NCI-H345 treated with DMSO at 0.1 percent for 48 hours (cell line): ENCODE measurements at regions not wholly inside any gene's neighbourhood (a gene's known extent, or its start where the extent isn't known, plus 50 kb on each side); places are given as distances from the start of the nearest gene placed in this dataset.

Source experiments
- DNase-seq: peaks from one replicate; lab custom pipeline; 2025; ENCODE audit not compliant: unreplicated experiment; lab: John Stamatoyannopoulos, UW

- DNase-seq: no peak
These were observed 367.9 kb downstream of the ZIC4 start for GRCh38 chr3:147038481-147038880.

GRCh38 chr3:147034359-147034758 is 372.0 kb downstream of the ZIC4 start:
- no peak for DNase-seq

- DNase-seq: no peak
These were observed 376.1 kb downstream of the ZIC4 start for GRCh38 chr3:147030274-147030673.

- DNase-seq: no peak
These were observed 391.0 kb downstream of the ZIC4 start for GRCh38 chr3:147015334-147015733.

GRCh38 chr3:147008886-147009285 is 397.5 kb downstream of the ZIC4 start:
- no peak for DNase-seq

- no peak for DNase-seq
These were observed 397.9 kb downstream of the ZIC4 start for GRCh38 chr3:147008458-147008857.

- no peak for DNase-seq
These were observed 398.6 kb downstream of the ZIC4 start for GRCh38 chr3:147007736-147008245.

- DNase-seq: no peak
These were observed 397.6 kb upstream of the PLSCR5 start for GRCh38 chr3:147002721-147003120.

- DNase-seq: no peak
These were observed 395.1 kb upstream of the PLSCR5 start for GRCh38 chr3:147000274-147000673.

GRCh38 chr3:146991907-146992306 is 386.8 kb upstream of the PLSCR5 start:
- no peak for DNase-seq

GRCh38 chr3:146975476-146975875 is 370.3 kb upstream of the PLSCR5 start:
- no peak for DNase-seq

- no peak for DNase-seq
These were observed 369.9 kb upstream of the PLSCR5 start for GRCh38 chr3:146975032-146975431.

- DNase-seq: no peak
These were observed 368.9 kb upstream of the PLSCR5 start for GRCh38 chr3:146974001-146974400.

GRCh38 chr3:146972726-146973125 is 367.6 kb upstream of the PLSCR5 start:
- no peak for DNase-seq

GRCh38 chr3:146970236-146970635 is 365.1 kb upstream of the PLSCR5 start:
- no peak for DNase-seq

GRCh38 chr3:146969356-146969755 is 364.2 kb upstream of the PLSCR5 start:
- no peak for DNase-seq

GRCh38 chr3:146968204-146968651 is 363.1 kb upstream of the PLSCR5 start:
- DNase-seq: no peak

- no peak for DNase-seq
These were observed 362.6 kb upstream of the PLSCR5 start for GRCh38 chr3:146967783-146968182.

GRCh38 chr3:146966124-146966523 is 361.0 kb upstream of the PLSCR5 start:
- no peak for DNase-seq

GRCh38 chr3:146953511-146953981 is 348.4 kb upstream of the PLSCR5 start:
- no peak for DNase-seq

GRCh38 chr3:146948985-146949384 is 343.8 kb upstream of the PLSCR5 start:
- DNase-seq: no peak

GRCh38 chr3:146948186-146948585 is 343.0 kb upstream of the PLSCR5 start:
- no peak for DNase-seq

GRCh38 chr3:146929696-146930095 is 324.6 kb upstream of the PLSCR5 start:
- no peak for DNase-seq
